ENCODE measurements at regions not wholly inside any gene's neighbourhood (a gene's known extent, or its start where the extent isn't known, plus 50 kb on each side); places are given as distances from the start of the nearest gene placed in this dataset.

DNA sequence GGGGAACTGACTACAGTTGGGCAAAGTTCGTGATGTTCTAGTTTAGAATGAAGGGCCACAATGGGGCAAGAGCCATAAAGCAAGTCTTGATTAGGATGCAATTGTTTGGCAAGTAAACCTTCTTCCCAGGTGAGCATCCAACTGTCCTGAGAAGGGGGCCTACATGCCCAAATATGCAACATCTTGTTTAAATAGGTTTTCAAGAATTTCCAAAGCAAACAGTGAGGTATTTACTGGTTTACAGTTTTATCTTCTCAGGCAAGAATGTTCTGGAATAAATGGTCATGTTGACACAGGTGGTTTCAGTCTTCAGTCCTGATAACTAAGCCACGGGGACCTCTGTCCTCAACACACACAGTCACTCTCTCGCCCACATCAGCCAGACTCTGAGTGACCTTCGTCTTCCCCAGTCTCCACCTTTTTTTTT is 90.3 kb upstream of the FAM174B start:
- Histone ChIP-seq H4K20me1 (ENCODE audit: control insufficient read depth, insufficient read depth) (no peaks in the 10 kb centered on the region), H3K4me1 (ENCODE audit: control insufficient read depth, insufficient read depth, low read length) (no peaks in the 10 kb centered on the region), H3K36me3 (ENCODE audit: control insufficient read depth in 2 of 2, insufficient read depth in 2 of 2, low read length in 1 of 2) (no peaks in the 10 kb centered on the region), H3K9me3 (replicated peaks; ENCODE audit: control insufficient read depth, insufficient read depth, low read length) (no peaks in the 10 kb centered on the region), H2AFZ (ENCODE audit: control insufficient read depth, low read depth, low read length) (no peak overlapping the region), H3K4me3 (no peak overlapping the region), H3K9ac (ENCODE audit: control insufficient read depth, insufficient read depth, low read length) (no peak overlapping the region), H3K4me2 (ENCODE audit: control insufficient read depth, insufficient read depth) (no peak overlapping the region), H3K27ac (ENCODE audit: control insufficient read depth, insufficient read depth) (no peak overlapping the region), H3K79me2 (ENCODE audit: control insufficient read depth, insufficient read depth, low read length) (no peaks in the 10 kb centered on the region), H3K27me3 (replicated peaks in 1 of 2; ENCODE audit: control insufficient read depth in 2 of 2, insufficient read depth in 2 of 2, low read length in 1 of 2) (no peaks in the 10 kb centered on the region)
- 25% methylated on average over 4 of the region's 4 CpGs for whole genome bisulfite sequencing (ENCODE audit: insufficient coverage, insufficient replicate concordance, low lambda C conversion rate, missing lambda C conversion rate)
- ChIA-PET POLR2A (no interaction called here), SMC1A (ENCODE audit: uncharacterized antibody, unreplicated experiment) (no interaction called here), RAD21 (ENCODE audit: unreplicated experiment) (no interaction called here), CTCF (no interaction called here)
- no TSS peak for BruUV-seq (replicated peaks)
- ATAC-seq, result no peak
- in situ Hi-C loops (cut with MboI), result no loop called here
- TF ChIP-seq, protein P1, sequence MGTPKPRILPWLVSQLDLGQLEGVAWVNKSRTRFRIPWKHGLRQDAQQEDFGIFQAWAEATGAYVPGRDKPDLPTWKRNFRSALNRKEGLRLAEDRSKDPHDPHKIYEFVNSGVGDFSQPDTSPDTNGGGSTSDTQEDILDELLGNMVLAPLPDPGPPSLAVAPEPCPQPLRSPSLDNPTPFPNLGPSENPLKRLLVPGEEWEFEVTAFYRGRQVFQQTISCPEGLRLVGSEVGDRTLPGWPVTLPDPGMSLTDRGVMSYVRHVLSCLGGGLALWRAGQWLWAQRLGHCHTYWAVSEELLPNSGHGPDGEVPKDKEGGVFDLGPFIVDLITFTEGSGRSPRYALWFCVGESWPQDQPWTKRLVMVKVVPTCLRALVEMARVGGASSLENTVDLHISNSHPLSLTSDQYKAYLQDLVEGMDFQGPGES (IDR thresholded peaks at IDR 0.05), result no peak
- TF ChIP-seq DPF2 (IDR thresholded peaks at IDR 0.05) (no peak), MEF2B (IDR thresholded peaks at IDR 0.05; ENCODE audit: partially characterized antibody, poor library complexity, severe bottlenecking) (no peak), KAT2A (conservative IDR thresholded peaks at IDR 0.05; ENCODE audit: control insufficient read depth, low read depth, low read length) (no peak), RAD51 (IDR thresholded peaks at IDR 0.05) (no peak), IKZF2 (IDR thresholded peaks at IDR 0.05) (no peak)
- intact Hi-C loops (cut with micrococcal nuclease; ENCODE audit: unreplicated experiment), result no loop called here
- no peak for DNase-seq (ENCODE audit: low read depth, low spot score)
- no peak for FAIRE-seq

GRCh38 chr15:92747047-92747446 is 91.5 kb upstream of the FAM174B start:
- in situ Hi-C loops (cut with MboI), result no loop called here
- intact Hi-C loops (cut with micrococcal nuclease; ENCODE audit: unreplicated experiment), result no loop called here
- ChIA-PET POLR2A (no interaction called here), CTCF (no interaction called here), RAD21 (ENCODE audit: unreplicated experiment) (no interaction called here), SMC1A (ENCODE audit: uncharacterized antibody, unreplicated experiment) (no interaction called here)
- Histone ChIP-seq H3K9ac (ENCODE audit: control insufficient read depth, insufficient read depth, low read length) (no peak overlapping the region), H2AFZ (ENCODE audit: control insufficient read depth, low read depth, low read length) (no peak overlapping the region), H3K27me3 (replicated peaks in 1 of 2; ENCODE audit: control insufficient read depth in 2 of 2, insufficient read depth in 2 of 2, low read length in 1 of 2) (no peaks in the 10 kb centered on the region), H3K9me3 (replicated peaks; ENCODE audit: control insufficient read depth, insufficient read depth, low read length) (no peaks in the 10 kb centered on the region), H3K4me2 (ENCODE audit: control insufficient read depth, insufficient read depth) (no peak overlapping the region), H3K4me3 (no peak overlapping the region), H3K4me1 (ENCODE audit: control insufficient read depth, insufficient read depth, low read length) (no peaks in the 10 kb centered on the region), H4K20me1 (ENCODE audit: control insufficient read depth, insufficient read depth) (no peaks in the 10 kb centered on the region), H3K79me2 (ENCODE audit: control insufficient read depth, insufficient read depth, low read length) (no peaks in the 10 kb centered on the region), H3K27ac (ENCODE audit: control insufficient read depth, insufficient read depth) (no peak overlapping the region), H3K36me3 (ENCODE audit: control insufficient read depth in 2 of 2, insufficient read depth in 2 of 2, low read length in 1 of 2) (no peaks in the 10 kb centered on the region)
- FAIRE-seq, result no peak
- 65% methylated on average over 3 of the region's 3 CpGs for WGBS (ENCODE audit: insufficient coverage, insufficient replicate concordance, low lambda C conversion rate, missing lambda C conversion rate)
- ATAC-seq, result no peak
- no TSS peak for BruUV-seq (replicated peaks)
- no peak for DNase-seq (ENCODE audit: low read depth, low spot score)
- TF ChIP-seq, protein P2, sequence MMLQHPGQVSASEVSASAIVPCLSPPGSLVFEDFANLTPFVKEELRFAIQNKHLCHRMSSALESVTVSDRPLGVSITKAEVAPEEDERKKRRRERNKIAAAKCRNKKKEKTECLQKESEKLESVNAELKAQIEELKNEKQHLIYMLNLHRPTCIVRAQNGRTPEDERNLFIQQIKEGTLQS (IDR thresholded peaks at IDR 0.05; ENCODE audit: borderline replicate concordance, extremely low read depth, low read depth, low read length), result no peak
- TF ChIP-seq RELA (IDR thresholded peaks at IDR 0.05; ENCODE audit: borderline replicate concordance, partially characterized antibody), result no peak
- no peak for TF ChIP-seq NBN (IDR thresholded peaks at IDR 0.05)
- TF ChIP-seq NFYA (IDR thresholded peaks at IDR 0.05; ENCODE audit: borderline replicate concordance, low read depth, low read length), result no peak
- no peak for TF ChIP-seq STAT3 (IDR thresholded peaks at IDR 0.05; ENCODE audit: low read depth, low read length)
- no peak for TF ChIP-seq SREBF1 (IDR thresholded peaks at IDR 0.05; ENCODE audit: low read length)
- TF ChIP-seq PAX8 (IDR thresholded peaks at IDR 0.05), result no peak
- no peak for TF ChIP-seq DPF2 (IDR thresholded peaks at IDR 0.05)
- no peak for TF ChIP-seq ZNF592 (IDR thresholded peaks at IDR 0.05)
- no peak for TF ChIP-seq NR2C2 (IDR thresholded peaks at IDR 0.05; ENCODE audit: borderline replicate concordance, control insufficient read depth, insufficient read length, low read depth)
- no peak for TF ChIP-seq HCFC1 (IDR thresholded peaks at IDR 0.05; ENCODE audit: low read length)
